ENCODE measurements at regions not wholly inside any gene's neighbourhood (a gene's known extent, or its start where the extent isn't known, plus 50 kb on each side); places are given as distances from the start of the nearest gene placed in this dataset.

- TF ChIP-seq SPI1 (IDR thresholded peaks at IDR 0.05; ENCODE audit: borderline replicate concordance, low read depth): no peak
- TF ChIP-seq, protein P1, sequence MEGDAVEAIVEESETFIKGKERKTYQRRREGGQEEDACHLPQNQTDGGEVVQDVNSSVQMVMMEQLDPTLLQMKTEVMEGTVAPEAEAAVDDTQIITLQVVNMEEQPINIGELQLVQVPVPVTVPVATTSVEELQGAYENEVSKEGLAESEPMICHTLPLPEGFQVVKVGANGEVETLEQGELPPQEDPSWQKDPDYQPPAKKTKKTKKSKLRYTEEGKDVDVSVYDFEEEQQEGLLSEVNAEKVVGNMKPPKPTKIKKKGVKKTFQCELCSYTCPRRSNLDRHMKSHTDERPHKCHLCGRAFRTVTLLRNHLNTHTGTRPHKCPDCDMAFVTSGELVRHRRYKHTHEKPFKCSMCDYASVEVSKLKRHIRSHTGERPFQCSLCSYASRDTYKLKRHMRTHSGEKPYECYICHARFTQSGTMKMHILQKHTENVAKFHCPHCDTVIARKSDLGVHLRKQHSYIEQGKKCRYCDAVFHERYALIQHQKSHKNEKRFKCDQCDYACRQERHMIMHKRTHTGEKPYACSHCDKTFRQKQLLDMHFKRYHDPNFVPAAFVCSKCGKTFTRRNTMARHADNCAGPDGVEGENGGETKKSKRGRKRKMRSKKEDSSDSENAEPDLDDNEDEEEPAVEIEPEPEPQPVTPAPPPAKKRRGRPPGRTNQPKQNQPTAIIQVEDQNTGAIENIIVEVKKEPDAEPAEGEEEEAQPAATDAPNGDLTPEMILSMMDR (IDR thresholded peaks at IDR 0.05; ENCODE audit: insufficient read depth, low read length): no peak
These were observed 109.5 kb upstream of the HABP2 start for GRCh38 chr10:113443141-113443925.

Data from HL-60 (cell line).